ENCODE measurements at regions not wholly inside any gene's neighbourhood (a gene's known extent, or its start where the extent isn't known, plus 50 kb on each side); places are given as distances from the start of the nearest gene placed in this dataset.

GRCh38 chr3:187963677-187964385 is 190.1 kb upstream of the LPP start:
- TF ChIP-seq YY1 (IDR thresholded peaks at IDR 0.05; ENCODE audit: insufficient read depth, insufficient read length) (no peak), ZNF274 (IDR thresholded peaks at IDR 0.05; ENCODE audit: low read depth, low read length) (no peak), SUZ12 (IDR thresholded peaks at IDR 0.05; ENCODE audit: extremely low read depth, insufficient read depth, insufficient read length) (no peak)
